Loucy (cell line): ENCODE measurements at regions not wholly inside any gene's neighbourhood (a gene's known extent, or its start where the extent isn't known, plus 50 kb on each side); places are given as distances from the start of the nearest gene placed in this dataset.

ENCODE experiments used
- H2AFZ ChIP-seq: fragments of 200-600 bp; sonication (generic); 2 replicates; pipeline ENCODE4 v1.6.0; 2016; ENCODE audit warnings: antibody characterized with exemption, mild to moderate bottlenecking, low read length, moderate library complexity
- H3F3A ChIP-seq: fragments of 200-600 bp; 2 replicates; pipeline ENCODE4 v1.6.0; 2016; ENCODE audit warnings: antibody characterized with exemption, low read depth, mild to moderate bottlenecking
- H3K27me3 ChIP-seq: fragments of 200-600 bp; sonication (generic); 2 replicates; pipeline ENCODE4 v1.6.1; 2014; ENCODE audit warnings: low read length, mild to moderate bottlenecking; ENCODE audit not compliant: insufficient read depth, poor library complexity, severe bottlenecking
- H3K36me3 ChIP-seq: fragments of 200-600 bp; sonication (generic); 2 replicates; pipeline ENCODE4 v1.6.1; 2016; ENCODE audit warnings: low read length; ENCODE audit not compliant: insufficient read depth
- H3K4me1 ChIP-seq: fragments of 200-600 bp; sonication (generic); 2 replicates; pipeline ENCODE4 v1.5.1; 2014; ENCODE audit warnings: low read length, mild to moderate bottlenecking; ENCODE audit not compliant: insufficient read depth, poor library complexity, severe bottlenecking
- H3K4me2 ChIP-seq: fragments of 200-600 bp; sonication (generic); 2 replicates; pipeline ENCODE4 v1.6.0; 2014; ENCODE audit warnings: antibody characterized with exemption, low read length, low read depth, mild to moderate bottlenecking; ENCODE audit not compliant: poor library complexity, severe bottlenecking
- H3K4me3 ChIP-seq: fragments of 200-600 bp; sonication (generic); 2 replicates; pipeline ENCODE4 v1.5.1; 2014; ENCODE audit warnings: low read length, mild to moderate bottlenecking, mixed read lengths; ENCODE audit not compliant: poor library complexity, severe bottlenecking
- H3K79me2 ChIP-seq: fragments of 200-600 bp; sonication (generic); 2 replicates; pipeline ENCODE4 v1.6.1; 2014; ENCODE audit warnings: low read length; ENCODE audit not compliant: insufficient read depth
- H3K9ac ChIP-seq: fragments of 200-600 bp; sonication (generic); 2 replicates; pipeline ENCODE4 v1.6.0; 2014; ENCODE audit warnings: mild to moderate bottlenecking, low read depth, low read length, moderate library complexity; ENCODE audit not compliant: poor library complexity, severe bottlenecking
- H3K9me2 ChIP-seq: fragments of 200-600 bp; sonication (generic); replicated peaks from 2 replicates; pipeline ENCODE4 v1.6.1; 2016; ENCODE audit warnings: low read depth, low read length, mixed read lengths
- H3K9me3 ChIP-seq: fragments of 200-600 bp; sonication (generic); 2 replicates; pipeline ENCODE4 v1.6.1; 2014; ENCODE audit warnings: mild to moderate bottlenecking, antibody characterized with exemption, low read length, low read depth; ENCODE audit not compliant: insufficient read depth
- H4K20me1 ChIP-seq: fragments of 200-600 bp; sonication (generic); 2 replicates; pipeline ENCODE4 v1.6.0; 2014; ENCODE audit warnings: antibody characterized with exemption, low read length, mild to moderate bottlenecking; ENCODE audit not compliant: insufficient read depth, poor library complexity, severe bottlenecking
- CTCF ChIP-seq: fragments of 200-600 bp; sonication (generic); conservative IDR thresholded peaks from 2 replicates; pipeline ENCODE4 v1.5.1; 2014; ENCODE audit warnings: mild to moderate bottlenecking, antibody characterized with exemption, low read length
- EZH2phosphoT487 ChIP-seq: fragments of 200-600 bp; IDR thresholded peaks from 2 replicates; pipeline ENCODE4 v1.6.1; 2018; ENCODE audit warnings: antibody characterized with exemption, mild to moderate bottlenecking, moderate library complexity, borderline replicate concordance

GRCh38 chr18:51861046-51861445 lies 479.0 kb upstream of the DCC start:
- Histone ChIP-seq H3K4me3 (no peak overlapping the region), H3K9me2 (no peaks in the 10 kb centered on the region), H3K36me3 (no peaks in the 10 kb centered on the region), H3F3A (no peaks in the 10 kb centered on the region), H4K20me1 (no peaks in the 10 kb centered on the region), H3K79me2 (no peaks in the 10 kb centered on the region), H3K27me3 (no peaks in the 10 kb centered on the region), H3K4me2 (no peak overlapping the region), H3K4me1 (no peaks in the 10 kb centered on the region), H3K9ac (no peak overlapping the region), H3K9me3 (no peaks in the 10 kb centered on the region), H2AFZ (no peak overlapping the region)
- no peak for TF ChIP-seq EZH2phosphoT487
- no peak for TF ChIP-seq CTCF

DNA sequence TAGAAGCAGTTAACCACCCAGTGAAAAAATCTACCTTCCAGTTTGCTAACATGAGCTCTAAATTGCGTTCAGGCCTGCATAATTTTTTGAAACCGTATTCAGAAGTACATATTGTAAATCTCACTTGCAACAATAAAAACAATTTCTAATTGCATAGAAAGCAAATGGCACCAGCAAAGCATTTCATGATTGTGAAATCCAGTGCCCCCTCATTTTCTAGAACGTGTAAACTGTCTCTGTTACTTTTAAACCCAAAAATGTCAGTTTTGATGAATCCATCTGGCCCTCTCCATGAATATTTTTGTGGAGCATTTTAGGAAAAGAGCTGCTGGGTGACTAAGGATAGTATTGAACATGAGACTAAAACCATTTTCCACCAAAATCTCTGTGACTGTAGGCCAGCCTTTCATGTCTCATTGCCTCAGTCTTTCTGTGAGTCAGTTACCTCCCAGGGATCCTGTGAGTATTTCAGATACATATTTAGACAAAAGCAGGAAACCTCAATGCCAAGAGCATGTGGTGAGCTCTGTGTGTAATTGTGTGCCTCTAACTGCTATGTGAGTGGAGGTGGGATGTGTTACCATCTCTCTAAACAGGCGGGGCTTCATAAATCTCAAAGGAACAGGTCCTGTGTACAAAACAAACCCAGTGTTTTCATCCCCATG lies 477.8 kb upstream of the DCC start:
- Histone ChIP-seq H3K27me3 (no peaks in the 10 kb centered on the region), H3K4me3 (no peak overlapping the region), H3K9me3 (no peaks in the 10 kb centered on the region), H3K9me2 (no peaks in the 10 kb centered on the region), H3K36me3 (no peaks in the 10 kb centered on the region), H4K20me1 (no peaks in the 10 kb centered on the region), H3F3A (no peaks in the 10 kb centered on the region), H3K4me2 (no peak overlapping the region), H3K4me1 (no peaks in the 10 kb centered on the region), H3K79me2 (no peaks in the 10 kb centered on the region), H2AFZ (no peak overlapping the region), H3K9ac (no peak overlapping the region)
- no peak for TF ChIP-seq EZH2phosphoT487
- TF ChIP-seq CTCF, result no peak

GRCh38 chr18:51864219-51864965 lies 475.6 kb upstream of the DCC start:
- TF ChIP-seq CTCF (no peak), EZH2phosphoT487 (no peak)

More at GRCh38 chr18:51864219-51864965, 475.6 kb upstream of the DCC start:
- no peaks in the 10 kb centered on the region for H4K20me1 ChIP-seq
- H3F3A ChIP-seq, result no peaks in the 10 kb centered on the region
- no peak overlapping the region for H3K4me3 ChIP-seq
- no peak overlapping the region for H3K4me2 ChIP-seq
- no peaks in the 10 kb centered on the region for H3K27me3 ChIP-seq
- H3K9me2 ChIP-seq, result no peaks in the 10 kb centered on the region
- H3K9me3 ChIP-seq, result no peaks in the 10 kb centered on the region
- no peak overlapping the region for H2AFZ ChIP-seq
- H3K79me2 ChIP-seq, result no peaks in the 10 kb centered on the region
- no peaks in the 10 kb centered on the region for H3K36me3 ChIP-seq
- H3K9ac ChIP-seq, result no peak overlapping the region
- H3K4me1 ChIP-seq, result no peaks in the 10 kb centered on the region
